C4-2B (cell line): ENCODE measurements at regions not wholly inside any gene's neighbourhood (a gene's known extent, or its start where the extent isn't known, plus 50 kb on each side); places are given as distances from the start of the nearest gene placed in this dataset.

Experiments
- CTCF ChIP-seq: fragments of 450-650 bp; conservative IDR thresholded peaks from 2 replicates; pipeline ENCODE4 v1.5.1; 2017; ENCODE audit warnings: mild to moderate bottlenecking
- ZFX ChIP-seq: fragments of 450-650 bp; IDR thresholded peaks from 2 replicates; pipeline ENCODE4 v1.6.1; 2017

GRCh38 chr13:73918691-73919090 is 215.5 kb downstream of the KLF12 start:
- TF ChIP-seq CTCF: no peak
- TF ChIP-seq ZFX: no peak
